Mesodermal cell (in vitro differentiated cells): ENCODE measurements at regions not wholly inside any gene's neighbourhood (a gene's known extent, or its start where the extent isn't known, plus 50 kb on each side); places are given as distances from the start of the nearest gene placed in this dataset.

Experiments used
- H3K27ac ChIP-seq: 2 replicates; pipeline ENCODE4 v1.7.0; 2013; ENCODE audit warnings: mild to moderate bottlenecking, low read depth, low read length, moderate library complexity; ENCODE audit not compliant: severe bottlenecking
- H3K36me3 ChIP-seq: 2 replicates; pipeline ENCODE4 v1.7.1; 2013; ENCODE audit warnings: mild to moderate bottlenecking, low read length, moderate library complexity; ENCODE audit not compliant: control insufficient read depth, insufficient read depth
- H3K4me1 ChIP-seq: one replicate; pipeline ENCODE4 v1.7.1; 2013; ENCODE audit warnings: mild to moderate bottlenecking, low read length; ENCODE audit not compliant: insufficient read depth, control insufficient read depth, poor library complexity, severe bottlenecking
- H3K4me3 ChIP-seq: 2 replicates; pipeline ENCODE4 v1.7.0; 2013; ENCODE audit warnings: low read length, control low read depth, mild to moderate bottlenecking; ENCODE audit not compliant: insufficient read depth, poor library complexity, severe bottlenecking; ENCODE audit errors: extremely low read depth
- H3K9me3 ChIP-seq: 2 replicates; pipeline ENCODE4 v1.7.1; 2013; ENCODE audit warnings: mild to moderate bottlenecking, low read length, moderate library complexity; ENCODE audit not compliant: control insufficient read depth
- WGBS, 2 experiments: methylation state at CpG; one replicate each; pipeline ENCODE4 v1.1.5; 2013; ENCODE audit warnings: missing lambda C conversion rate in 2 of 2; ENCODE audit not compliant: insufficient coverage in 2 of 2; 5-methylcytosine and 5-hydroxymethylcytosine counted together

DNA sequence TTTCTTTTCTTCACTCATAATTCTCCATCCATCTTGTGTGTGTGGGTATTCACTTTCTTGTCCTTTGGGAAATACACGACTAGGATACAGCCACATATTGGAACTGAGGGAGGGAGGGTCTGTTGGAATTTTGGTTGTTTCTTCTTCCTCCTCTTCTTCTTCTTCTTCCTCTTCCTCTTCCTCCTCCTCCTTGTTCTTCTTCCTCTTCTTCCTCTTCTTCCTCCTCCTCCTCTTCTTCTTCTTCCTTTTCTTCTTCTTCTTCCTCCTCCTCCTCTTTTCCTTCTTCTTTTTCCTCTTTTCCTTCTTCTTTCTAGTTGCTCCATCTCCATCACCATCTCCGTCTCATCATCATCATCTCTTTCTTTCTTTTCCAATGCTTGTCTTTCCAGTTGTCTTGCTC is 1307.3 kb upstream of the ZEB2 start:
- Histone ChIP-seq H3K4me3 (no peak overlapping the region), H3K4me1 (no peaks in the 10 kb centered on the region), H3K36me3 (no peaks in the 10 kb centered on the region), H3K9me3 (no peaks in the 10 kb centered on the region), H3K27ac (no peak overlapping the region)
- WGBS, 2 experiments: 75 to 93% methylated on average over 1 of the region's 2 CpGs

DNA sequence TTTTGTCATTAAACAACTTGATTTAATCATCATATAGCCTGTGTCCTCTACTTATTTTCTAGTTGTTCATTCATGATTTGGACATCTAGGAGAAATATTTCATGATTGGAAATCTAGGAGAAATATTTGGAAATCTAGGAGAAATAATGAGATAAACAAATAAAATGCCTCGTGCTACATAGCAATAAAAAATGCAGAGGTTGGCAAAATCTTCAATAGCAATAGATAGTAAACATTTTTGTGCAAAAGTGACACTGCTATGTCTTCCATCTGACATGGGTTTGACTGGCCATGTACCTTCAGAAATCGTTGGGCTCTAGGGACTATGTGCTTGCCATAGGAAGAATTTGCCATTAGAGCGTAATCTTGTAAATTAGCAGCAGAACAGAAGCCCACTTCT is 1304.5 kb upstream of the ZEB2 start:
- H3K9me3 ChIP-seq: no peaks in the 10 kb centered on the region
- no peak overlapping the region for H3K27ac ChIP-seq
- WGBS, 2 experiments: 95 to 100% methylated on average over 1 to 3 of the region's 3 CpGs
- H3K4me3 ChIP-seq: no peak overlapping the region
- H3K36me3 ChIP-seq: no peaks in the 10 kb centered on the region
- H3K4me1 ChIP-seq: no peaks in the 10 kb centered on the region

DNA sequence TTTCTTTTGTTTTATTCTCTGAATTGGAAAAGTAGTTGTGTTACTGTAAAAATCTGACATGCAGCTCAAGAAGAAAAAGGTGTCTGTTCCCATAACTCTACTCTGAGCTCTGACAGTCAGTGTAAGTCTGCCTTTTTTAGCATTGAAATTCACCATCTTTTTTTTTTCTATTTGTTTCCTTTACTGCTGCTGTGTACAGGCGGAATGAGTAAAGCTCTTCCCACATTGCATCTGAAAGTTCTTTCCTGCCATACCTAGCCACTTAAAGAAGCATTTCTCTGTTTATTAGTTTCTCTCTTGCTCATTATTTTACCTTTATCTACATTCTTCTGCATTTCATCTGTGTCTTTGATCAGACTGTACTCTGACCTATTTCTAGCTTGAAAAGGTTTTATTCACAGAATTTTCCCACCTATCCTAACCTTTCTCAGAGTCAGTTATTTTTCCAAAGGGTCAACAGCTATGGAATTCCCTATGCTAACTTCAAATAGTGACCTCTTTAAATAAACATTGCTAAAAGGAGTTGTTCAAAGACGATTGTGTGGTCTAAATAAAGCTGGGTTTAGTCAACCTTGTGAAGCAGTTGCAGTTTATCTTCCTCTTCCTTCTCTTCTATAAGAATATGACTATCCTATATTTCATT is 1303.1 kb upstream of the ZEB2 start:
- H3K4me1 ChIP-seq: no peaks in the 10 kb centered on the region
- H3K9me3 ChIP-seq: no peaks in the 10 kb centered on the region
- no peak overlapping the region for H3K4me3 ChIP-seq
- no peaks in the 10 kb centered on the region for H3K36me3 ChIP-seq
- H3K27ac ChIP-seq: peak overlapping the region; percentile 7
- 86 to 100% methylated on average over 1 of the region's 2 CpGs for whole genome bisulfite sequencing, 2 experiments

DNA sequence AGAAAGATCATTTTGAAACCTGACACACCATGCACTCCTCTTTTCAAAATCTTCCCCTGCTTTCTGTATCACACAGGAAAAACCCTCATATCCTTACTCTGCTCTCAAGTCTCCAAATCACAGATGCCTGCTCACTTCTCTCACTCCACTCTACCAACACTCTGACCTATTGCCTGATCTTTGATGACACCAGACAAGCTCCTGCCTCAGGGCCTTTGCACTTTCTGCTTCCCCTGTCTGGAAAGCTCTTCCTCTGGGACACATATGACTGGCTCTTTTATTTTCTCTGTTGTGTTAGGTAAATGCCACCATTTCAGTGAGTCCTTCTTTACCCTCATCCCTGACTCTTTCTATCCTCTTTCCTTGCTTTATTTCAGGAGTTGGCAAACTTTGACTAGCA is 1300.7 kb upstream of the ZEB2 start:
- Histone ChIP-seq H3K36me3 (no peaks in the 10 kb centered on the region), H3K27ac (no peak overlapping the region), H3K4me1 (no peaks in the 10 kb centered on the region), H3K4me3 (no peak overlapping the region), H3K9me3 (no peaks in the 10 kb centered on the region)

DNA sequence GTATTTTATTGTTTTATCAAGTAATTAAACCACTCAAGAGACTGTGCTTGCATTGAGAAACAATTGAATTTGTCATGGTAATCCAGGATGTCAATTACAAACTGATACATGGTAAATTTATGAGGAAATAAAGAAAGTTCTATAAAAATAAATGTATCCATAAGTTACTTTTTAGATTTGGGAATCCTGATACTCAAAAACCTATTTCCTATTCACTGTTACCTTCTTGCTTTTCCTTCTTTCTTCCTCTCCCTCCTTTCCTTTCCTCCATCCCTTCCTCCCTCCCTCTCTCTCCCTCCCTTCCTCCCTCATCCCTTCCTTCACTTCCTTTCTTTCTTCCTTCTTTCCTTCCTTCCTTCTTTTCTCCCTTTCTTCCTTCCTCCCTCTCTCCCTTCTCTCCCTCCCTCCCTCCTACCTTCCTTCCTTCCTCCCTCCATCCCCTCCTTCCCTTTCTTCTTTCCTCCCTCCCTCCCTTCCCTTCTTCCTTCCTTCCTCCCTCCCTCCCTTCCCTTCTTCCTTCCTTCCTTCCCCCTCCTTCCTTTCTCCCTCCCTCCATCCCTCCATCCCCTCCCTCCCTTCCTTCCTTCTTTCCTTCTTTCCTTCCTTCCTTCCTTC is 1299.1 kb upstream of the ZEB2 start:
- Histone ChIP-seq H3K27ac (no peak overlapping the region), H3K36me3 (no peaks in the 10 kb centered on the region), H3K4me3 (no peak overlapping the region), H3K9me3 (no peaks in the 10 kb centered on the region), H3K4me1 (peaks cover 6% of the 10 kb centered on the region)

DNA sequence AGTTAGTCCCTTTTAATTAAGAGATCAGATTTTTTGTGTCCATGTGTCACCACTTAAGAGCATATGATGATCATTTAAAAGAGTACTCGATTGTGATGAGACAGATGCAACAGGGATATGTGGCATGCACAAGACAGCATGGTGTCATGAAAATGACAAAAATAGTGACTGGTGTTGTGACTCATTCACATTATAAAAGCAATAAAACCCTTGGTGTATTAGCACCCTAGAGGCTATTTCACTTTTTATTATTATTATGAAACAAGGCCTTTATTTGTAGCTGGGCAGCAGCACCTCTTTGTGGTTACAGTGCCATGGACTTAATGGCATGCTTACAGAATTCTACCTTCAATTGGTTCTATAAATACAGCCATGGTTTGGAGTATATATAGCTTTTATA is 1296.0 kb upstream of the ZEB2 start:
- Histone ChIP-seq H3K36me3 (no peaks in the 10 kb centered on the region), H3K27ac (no peak overlapping the region), H3K4me3 (no peak overlapping the region), H3K9me3 (no peaks in the 10 kb centered on the region), H3K4me1 (peaks cover 29% of the 10 kb centered on the region)
- WGBS, 2 experiments: no CpG with 5 or more reads among the region's 1 CpG

DNA sequence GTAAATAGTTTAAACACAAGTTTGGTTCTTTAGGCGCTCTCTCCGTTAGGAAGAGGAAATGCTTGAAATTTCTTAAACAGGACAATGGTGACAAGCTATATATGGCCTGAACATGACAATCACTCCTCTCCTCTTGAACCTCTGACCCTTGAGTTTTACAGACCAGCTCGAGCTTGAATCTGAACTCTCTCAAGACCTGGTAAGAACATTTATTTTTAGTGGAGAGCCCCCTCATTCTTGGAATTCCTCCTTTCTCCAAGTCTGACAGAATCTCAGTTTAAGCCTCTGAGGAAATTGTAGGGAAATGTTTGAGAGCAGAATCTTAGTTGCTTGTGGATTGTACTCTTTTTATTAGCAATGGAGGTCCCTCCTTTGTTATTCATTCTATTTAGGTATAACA is 1293.6 kb upstream of the ZEB2 start:
- WGBS, 2 experiments: 17% methylated on average over 1 of the region's 3 CpGs; no CpG with 5 or more reads in 1 of the 2 experiments
- Histone ChIP-seq H3K9me3 (no peaks in the 10 kb centered on the region), H3K4me1 (peaks cover 35% of the 10 kb centered on the region), H3K4me3 (no peak overlapping the region), H3K27ac (peak overlapping the region; percentile 60), H3K36me3 (no peaks in the 10 kb centered on the region)

DNA sequence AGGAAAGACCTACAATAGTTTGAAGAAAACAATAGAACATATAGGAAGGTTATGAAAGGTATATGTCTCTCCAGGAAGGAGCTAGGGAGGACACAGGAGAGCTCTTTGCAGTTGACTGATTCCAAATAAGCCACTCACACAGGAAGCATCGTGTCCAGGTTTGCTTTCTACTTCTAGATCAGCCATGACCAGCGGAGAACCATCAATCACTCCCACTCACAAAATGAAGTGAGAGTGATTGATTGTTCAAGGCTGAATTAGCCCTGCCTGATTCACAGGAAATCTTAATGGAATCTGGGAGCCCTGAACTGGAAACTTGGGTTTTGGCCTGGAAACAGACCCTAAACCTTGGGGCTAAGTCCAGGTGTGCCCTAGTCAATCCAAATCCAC is 1292.2 kb upstream of the ZEB2 start:
- no peaks in the 10 kb centered on the region for H3K9me3 ChIP-seq
- H3K27ac ChIP-seq: peak overlapping the region; percentile 67
- H3K36me3 ChIP-seq: no peaks in the 10 kb centered on the region
- no peak overlapping the region for H3K4me3 ChIP-seq
- WGBS, 2 experiments: no CpG with 5 or more reads among the region's 2 CpGs
- peaks cover 40% of the 10 kb centered on the region for H3K4me1 ChIP-seq

DNA sequence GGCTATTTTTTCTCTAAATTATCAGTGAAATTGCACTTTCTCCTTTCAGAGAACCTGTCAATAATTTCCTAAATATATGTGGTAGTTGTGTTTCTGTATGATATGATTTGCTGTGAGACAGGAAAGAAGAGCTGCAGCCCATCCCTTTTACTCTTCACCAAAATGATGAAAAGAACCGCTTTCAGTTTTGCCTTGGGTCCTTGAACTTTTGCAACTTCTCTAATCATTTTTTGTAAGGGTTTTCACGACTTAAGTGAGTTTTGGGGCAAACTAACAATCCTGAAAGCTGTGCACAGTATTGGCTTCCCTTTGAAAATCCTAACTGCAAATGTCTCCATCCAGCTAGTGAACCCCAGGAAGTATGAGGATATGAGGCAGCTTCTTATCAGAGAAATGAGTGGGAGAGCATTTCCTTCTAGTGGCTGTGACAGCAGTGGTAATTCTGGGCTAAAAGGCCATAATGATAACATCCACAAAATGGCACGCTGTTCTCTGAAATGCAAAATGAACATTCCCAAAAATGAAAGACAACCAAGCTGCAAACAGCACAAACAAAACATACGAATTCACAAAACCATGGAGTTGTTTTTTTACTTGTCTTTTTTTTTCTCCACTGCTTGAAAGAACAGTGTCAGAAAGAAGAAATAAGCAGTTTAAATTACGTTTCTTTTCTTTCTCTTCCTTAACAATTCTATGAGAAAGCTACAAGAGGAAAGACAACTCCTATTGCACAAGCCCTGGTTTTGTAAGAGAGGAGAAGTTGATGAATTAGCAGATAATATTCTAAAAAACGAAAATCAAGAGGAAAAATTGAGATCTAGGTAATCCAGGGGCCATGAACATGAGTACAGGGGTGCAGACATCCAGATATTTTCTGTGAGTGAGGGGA is 1291.6 kb upstream of the ZEB2 start:
- H3K27ac ChIP-seq: peak overlapping the region; percentile 67
- H3K9me3 ChIP-seq: no peaks in the 10 kb centered on the region
- no peaks in the 10 kb centered on the region for H3K36me3 ChIP-seq
- 48 to 60% methylated on average over 3 of the region's 6 CpGs for WGBS, 2 experiments
- peaks cover 40% of the 10 kb centered on the region for H3K4me1 ChIP-seq
- no peak overlapping the region for H3K4me3 ChIP-seq

DNA sequence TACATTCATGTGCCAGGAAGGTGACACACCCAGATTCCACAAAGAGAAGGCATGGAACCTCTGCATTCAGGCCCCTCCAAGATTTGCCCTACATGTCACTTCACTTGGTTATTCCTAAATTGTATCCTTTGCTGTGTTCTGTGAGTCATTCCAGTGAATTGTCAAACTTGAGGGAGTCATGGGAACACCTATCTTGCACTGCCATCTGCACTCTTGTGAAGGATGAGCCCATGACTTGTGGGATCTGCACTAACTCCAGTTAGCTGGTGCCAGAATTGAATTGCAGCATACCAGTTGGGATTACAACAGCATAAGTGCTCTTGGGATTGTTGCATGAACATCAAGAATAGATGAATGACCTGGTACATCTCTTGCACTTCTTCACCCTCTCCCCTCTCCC is 1288.0 kb upstream of the ZEB2 start:
- Histone ChIP-seq H3K4me3 (no peak overlapping the region), H3K36me3 (no peaks in the 10 kb centered on the region), H3K27ac (no peak overlapping the region), H3K4me1 (peaks cover 27% of the 10 kb centered on the region), H3K9me3 (no peaks in the 10 kb centered on the region)

DNA sequence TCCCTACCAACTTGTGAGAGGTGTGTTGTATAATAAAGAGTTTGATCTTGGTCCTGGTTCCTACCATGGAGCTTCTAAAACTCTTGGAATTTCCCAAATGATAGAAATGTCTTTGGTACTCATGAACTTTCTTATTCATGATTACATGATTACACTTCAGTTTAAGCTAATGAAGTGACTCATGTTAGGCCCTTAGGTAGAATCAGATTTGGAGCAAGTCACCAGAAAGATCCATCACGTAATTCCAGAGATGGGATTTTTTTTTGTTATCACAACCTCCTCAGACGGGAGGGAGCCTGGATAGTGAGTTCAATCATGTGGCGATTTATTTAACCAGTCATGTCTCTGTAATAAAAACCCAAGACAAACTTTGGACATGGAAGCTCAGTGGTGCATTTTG is 1287.6 kb upstream of the ZEB2 start:
- 80 to 100% methylated on average over 1 to 3 of the region's 3 CpGs for WGBS, 2 experiments
- H3K27ac ChIP-seq: no peak overlapping the region

More for the DNA sequence above, 1287.6 kb upstream of the ZEB2 start:
- H3K4me3 ChIP-seq: no peak overlapping the region
- H3K36me3 ChIP-seq: no peaks in the 10 kb centered on the region
- H3K9me3 ChIP-seq: no peaks in the 10 kb centered on the region
- H3K4me1 ChIP-seq: peaks cover 25% of the 10 kb centered on the region
